Fibroblast of villous mesenchyme (primary cell): ENCODE measurements at regions not wholly inside any gene's neighbourhood (a gene's known extent, or its start where the extent isn't known, plus 50 kb on each side); places are given as distances from the start of the nearest gene placed in this dataset. TPM values are rescaled to one million over a fixed set of nuclear protein-coding genes. Genes with fewer than 3 reads are reported as not detected.

ENCODE experiments used
- DNase-seq: peaks from one replicate; pipeline ENCODE4 v3.0.0-alpha.2; 2010; ENCODE audit warnings: low read depth
- H3K4me3 ChIP-seq: 2 replicates; pipeline ENCODE4 v1.5.1; 2011; ENCODE audit warnings: low read depth, mild to moderate bottlenecking, low read length
- small RNA-seq: library from RNA; depleted of rRNA; stranded (forward); fragments of <200 nt; gene quantifications from one replicate; pipeline ENCODE3, GENCODE V24; 2012
- TF ChIP-seq, protein P1 (sequence below): IDR thresholded peaks from 2 replicates; pipeline ENCODE4 v1.5.1; 2012; ENCODE audit warnings: low read depth, mild to moderate bottlenecking, low read length; ENCODE audit not compliant: insufficient read depth

DNA sequence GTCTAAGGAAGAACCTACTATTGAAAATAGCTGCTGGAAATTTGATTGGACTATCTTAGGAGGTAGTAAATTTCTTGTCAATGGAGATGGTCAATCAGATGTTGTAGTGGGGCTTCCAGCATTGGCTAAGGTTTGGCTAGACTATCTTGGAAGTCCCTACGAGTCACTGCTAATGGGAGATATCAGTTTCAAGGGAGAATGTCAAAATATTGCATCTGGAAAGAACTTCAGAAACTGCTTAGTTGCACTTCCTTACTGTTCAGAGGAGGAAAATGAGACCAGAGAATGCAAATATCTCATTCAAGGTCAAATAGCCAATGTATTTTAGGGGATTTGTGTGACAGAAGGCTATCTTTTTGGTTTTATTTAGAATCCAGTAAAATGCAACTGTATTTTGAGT is 53.5 kb upstream of the CCN2 start:
- DNase-seq, result no peak
- no peak overlapping the region for H3K4me3 ChIP-seq
- TF ChIP-seq, protein P1, sequence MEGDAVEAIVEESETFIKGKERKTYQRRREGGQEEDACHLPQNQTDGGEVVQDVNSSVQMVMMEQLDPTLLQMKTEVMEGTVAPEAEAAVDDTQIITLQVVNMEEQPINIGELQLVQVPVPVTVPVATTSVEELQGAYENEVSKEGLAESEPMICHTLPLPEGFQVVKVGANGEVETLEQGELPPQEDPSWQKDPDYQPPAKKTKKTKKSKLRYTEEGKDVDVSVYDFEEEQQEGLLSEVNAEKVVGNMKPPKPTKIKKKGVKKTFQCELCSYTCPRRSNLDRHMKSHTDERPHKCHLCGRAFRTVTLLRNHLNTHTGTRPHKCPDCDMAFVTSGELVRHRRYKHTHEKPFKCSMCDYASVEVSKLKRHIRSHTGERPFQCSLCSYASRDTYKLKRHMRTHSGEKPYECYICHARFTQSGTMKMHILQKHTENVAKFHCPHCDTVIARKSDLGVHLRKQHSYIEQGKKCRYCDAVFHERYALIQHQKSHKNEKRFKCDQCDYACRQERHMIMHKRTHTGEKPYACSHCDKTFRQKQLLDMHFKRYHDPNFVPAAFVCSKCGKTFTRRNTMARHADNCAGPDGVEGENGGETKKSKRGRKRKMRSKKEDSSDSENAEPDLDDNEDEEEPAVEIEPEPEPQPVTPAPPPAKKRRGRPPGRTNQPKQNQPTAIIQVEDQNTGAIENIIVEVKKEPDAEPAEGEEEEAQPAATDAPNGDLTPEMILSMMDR, result no peak

DNA sequence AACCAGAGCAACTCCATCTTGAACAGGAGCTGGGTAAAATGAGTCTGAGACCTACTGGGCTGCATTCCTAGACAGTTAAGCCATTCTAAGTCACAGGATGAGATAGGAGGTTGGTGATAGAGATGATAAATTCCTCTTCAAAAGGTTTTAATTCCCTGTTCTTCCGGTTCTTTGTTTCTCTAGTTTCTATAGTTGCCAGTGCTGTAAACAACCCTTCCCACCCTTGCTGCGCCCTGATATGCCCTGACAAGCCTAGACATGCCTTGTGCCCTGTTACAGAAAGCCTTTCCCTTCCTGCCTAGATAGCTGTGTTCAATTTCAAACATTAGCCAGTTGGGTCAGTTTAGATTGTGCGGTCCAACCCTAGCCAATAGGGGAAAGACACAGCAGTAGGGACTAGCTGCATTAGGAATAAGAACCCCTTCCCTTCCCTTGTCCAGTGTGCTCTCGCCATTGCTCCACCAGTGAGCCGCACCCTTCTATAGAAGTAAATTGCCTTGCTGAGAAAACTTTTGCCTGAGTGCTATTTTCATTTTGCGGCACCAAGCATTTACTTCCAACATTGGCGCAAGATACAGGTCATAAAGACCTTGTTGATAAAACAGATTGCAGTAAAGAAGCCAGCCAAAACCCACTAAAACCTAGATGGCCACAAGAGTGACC is 52.5 kb upstream of the CCN2 start:
- no peak overlapping the region for H3K4me3 ChIP-seq
- TF ChIP-seq, protein P1, result no peak
- no peak for DNase-seq

Small RNA genes in the stretch of these regions (small RNA-seq; reads per million reads assigned to genes)
- gene MIR548AJ1, result not detected
